WI38 (cell line): ENCODE measurements at regions not wholly inside any gene's neighbourhood (a gene's known extent, or its start where the extent isn't known, plus 50 kb on each side); places are given as distances from the start of the nearest gene placed in this dataset.

Source experiments
- H3K4me3 ChIP-seq: 2 replicates; pipeline ENCODE4 v1.5.1; 2011; ENCODE audit warnings: low read depth, mild to moderate bottlenecking, control low read depth, low read length
- TF ChIP-seq, protein P1 (sequence below): IDR thresholded peaks from 2 replicates; pipeline ENCODE4 v1.5.1; 2012; ENCODE audit warnings: low read depth, mild to moderate bottlenecking, control low read depth, low read length

DNA sequence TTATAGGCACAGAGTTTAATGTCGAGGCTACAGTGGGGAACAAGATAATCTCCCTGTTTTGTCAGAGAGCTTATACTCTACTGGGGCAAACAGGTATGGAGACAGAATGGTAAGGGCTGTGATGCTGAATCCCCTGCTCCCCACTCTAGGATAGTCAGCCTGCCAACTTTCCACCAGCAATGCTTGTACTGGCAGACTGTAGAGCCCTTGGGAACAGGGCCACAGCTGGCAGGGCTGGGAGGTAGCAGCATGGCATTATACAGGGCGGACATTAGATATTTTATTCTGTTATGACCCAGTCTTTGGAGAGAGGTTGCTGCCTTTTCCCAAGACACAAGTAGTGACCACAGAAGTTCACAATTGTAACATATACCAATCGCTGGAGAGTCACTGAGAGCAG is 91.2 kb downstream of the ARRDC4 start:
- no peak overlapping the region for H3K4me3 ChIP-seq
- TF ChIP-seq, protein P1, sequence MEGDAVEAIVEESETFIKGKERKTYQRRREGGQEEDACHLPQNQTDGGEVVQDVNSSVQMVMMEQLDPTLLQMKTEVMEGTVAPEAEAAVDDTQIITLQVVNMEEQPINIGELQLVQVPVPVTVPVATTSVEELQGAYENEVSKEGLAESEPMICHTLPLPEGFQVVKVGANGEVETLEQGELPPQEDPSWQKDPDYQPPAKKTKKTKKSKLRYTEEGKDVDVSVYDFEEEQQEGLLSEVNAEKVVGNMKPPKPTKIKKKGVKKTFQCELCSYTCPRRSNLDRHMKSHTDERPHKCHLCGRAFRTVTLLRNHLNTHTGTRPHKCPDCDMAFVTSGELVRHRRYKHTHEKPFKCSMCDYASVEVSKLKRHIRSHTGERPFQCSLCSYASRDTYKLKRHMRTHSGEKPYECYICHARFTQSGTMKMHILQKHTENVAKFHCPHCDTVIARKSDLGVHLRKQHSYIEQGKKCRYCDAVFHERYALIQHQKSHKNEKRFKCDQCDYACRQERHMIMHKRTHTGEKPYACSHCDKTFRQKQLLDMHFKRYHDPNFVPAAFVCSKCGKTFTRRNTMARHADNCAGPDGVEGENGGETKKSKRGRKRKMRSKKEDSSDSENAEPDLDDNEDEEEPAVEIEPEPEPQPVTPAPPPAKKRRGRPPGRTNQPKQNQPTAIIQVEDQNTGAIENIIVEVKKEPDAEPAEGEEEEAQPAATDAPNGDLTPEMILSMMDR, result no peak

DNA sequence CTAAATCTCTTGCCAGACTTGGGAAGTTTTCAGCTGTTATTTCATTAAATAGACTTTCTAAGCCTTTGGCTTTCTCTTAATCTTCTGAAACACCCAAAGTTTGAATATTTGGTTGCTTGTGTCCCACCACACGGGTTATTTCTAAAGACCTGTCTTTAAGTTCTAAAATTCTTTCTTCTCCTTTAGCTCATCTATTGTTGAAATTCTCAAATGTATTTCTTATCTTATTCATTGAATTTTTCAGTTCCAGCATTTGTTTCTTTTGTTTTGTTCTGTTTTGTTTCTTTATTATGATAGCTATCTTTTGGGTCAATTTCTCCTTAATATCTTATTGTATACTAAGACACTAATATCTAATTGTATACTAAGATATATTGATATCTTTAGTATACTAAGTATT is 97.0 kb downstream of the ARRDC4 start:
- TF ChIP-seq, protein P1, result no peak
- no peak overlapping the region for H3K4me3 ChIP-seq

DNA sequence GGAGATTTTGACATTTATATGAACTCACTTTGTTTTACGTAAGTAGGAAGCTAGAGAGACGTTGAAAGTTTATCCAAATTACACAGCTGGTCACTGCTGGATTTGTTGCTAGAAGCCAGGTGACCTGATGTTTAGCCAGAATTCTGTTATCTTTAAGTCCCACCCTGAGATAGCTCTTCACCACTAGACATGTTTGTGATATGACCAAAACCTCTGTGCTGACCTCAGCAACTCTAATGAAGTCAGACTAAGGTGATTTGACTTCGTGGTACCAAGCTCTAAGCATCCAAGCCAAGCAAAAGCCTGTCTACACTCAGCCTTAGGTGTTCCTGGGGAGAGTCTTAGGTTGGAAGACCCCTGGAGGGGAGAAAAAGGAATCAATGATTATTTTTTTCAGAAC is 102.4 kb downstream of the ARRDC4 start:
- TF ChIP-seq, protein P1, result no peak
- no peak overlapping the region for H3K4me3 ChIP-seq

DNA sequence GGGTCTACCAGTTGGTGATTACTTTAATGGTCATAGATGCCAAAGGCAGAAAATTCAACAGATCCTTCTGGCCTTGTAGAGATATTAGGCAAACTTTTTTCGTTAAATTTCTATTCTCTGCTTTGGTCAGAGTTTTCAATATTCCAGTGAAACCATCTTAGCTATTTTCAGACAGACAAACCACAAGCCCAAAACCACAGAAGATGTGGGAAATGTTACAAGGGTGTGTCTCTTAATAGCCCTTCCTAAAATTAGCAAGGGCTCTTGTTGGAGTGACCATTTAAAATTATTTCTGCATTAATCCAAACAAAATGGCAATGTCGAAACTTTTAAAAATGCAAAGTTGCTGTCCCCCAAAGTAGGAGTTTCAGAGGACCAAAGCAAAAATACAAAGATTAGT is 102.8 kb downstream of the ARRDC4 start:
- no peak overlapping the region for H3K4me3 ChIP-seq

DNA sequence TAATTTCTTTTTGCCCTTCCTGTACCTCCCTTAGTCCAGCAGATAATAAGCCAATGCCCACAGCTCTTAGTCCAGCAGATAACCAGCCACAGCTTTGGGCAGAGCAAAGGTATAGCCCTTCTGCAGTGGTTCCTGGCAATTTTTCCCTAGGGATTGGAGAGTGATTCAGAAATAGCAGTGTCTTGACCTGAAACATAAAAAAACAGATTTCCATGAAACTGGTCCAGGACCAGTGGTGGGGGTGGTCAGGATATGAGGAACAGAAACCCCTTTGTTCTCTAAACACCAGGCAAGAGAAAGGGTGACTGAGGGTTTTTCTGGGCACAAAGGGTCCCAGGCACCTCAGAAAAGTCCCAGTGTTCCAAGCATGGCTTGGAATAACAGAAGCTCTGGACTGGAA is 103.4 kb downstream of the ARRDC4 start:
- TF ChIP-seq, protein P1, result no peak
- no peak overlapping the region for H3K4me3 ChIP-seq

More for the DNA sequence above, 102.8 kb downstream of the ARRDC4 start:
- TF ChIP-seq, protein P1, result no peak

DNA sequence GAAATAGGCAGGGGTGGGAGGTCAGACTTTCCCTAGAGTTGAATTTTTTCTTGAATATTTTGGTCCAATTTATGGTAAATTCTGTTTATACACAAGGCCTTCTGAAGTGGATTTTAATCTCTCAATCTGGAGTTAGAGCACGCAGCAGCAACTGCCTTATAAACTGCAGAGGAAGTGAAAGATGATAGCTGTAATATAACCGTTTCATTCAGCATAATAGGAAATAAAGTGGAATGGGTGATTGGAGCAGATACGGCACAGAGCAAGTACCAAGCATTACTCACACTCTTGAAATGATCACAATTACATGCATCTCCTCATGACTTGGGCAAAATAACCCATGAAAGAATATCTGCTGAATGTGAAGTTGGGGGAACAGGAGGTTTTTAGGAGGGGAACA is 106.8 kb downstream of the ARRDC4 start:
- H3K4me3 ChIP-seq, result no peak overlapping the region

DNA sequence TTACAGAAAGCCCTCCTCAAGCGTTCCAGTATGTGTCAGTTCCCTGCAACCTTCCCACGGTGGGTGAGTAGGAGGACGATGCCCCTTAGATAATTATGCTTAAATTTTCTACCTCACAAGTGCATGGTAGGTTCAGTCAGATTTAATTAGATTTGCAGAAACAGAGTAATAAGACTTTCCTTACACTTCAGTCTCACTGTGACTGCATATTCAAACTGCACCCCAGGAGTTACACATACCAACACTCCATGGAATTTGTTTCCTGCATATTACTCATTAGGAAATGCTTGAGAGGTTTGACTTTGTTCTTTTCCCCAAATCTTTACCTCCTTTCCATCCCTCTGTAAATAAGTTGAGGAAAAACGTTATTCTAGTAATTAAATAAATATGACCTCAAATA is 108.8 kb downstream of the ARRDC4 start:
- TF ChIP-seq, protein P1, result no peak
- no peak overlapping the region for H3K4me3 ChIP-seq

More for the DNA sequence above, 106.8 kb downstream of the ARRDC4 start:
- TF ChIP-seq, protein P1, result no peak
